ENCODE measurements at regions not wholly inside any gene's neighbourhood (a gene's known extent, or its start where the extent isn't known, plus 50 kb on each side); places are given as distances from the start of the nearest gene placed in this dataset.

GRCh38 chr14:59020382-59020781, 168.1 kb upstream of the DAAM1 start:
- FAIRE-seq (no peak), DNase-seq (ENCODE audit: low read depth in 1 of 2, low spot score in 2 of 2) (no peak)
- Histone ChIP-seq H2BK20ac (ENCODE audit: low read length) (no peak overlapping the region), H2AK5ac (ENCODE audit: low read depth, low read length) (no peak overlapping the region), H4K91ac (replicated peaks; ENCODE audit: insufficient read length, low read length) (no peak overlapping the region), H4K5ac (ENCODE audit: insufficient read length, low read depth, low read length) (no peak overlapping the region), H4K20me1 (replicated peaks in 1 of 2; ENCODE audit: control insufficient read depth in 1 of 2, insufficient read depth in 2 of 2, low read length in 2 of 2) (no peaks in the 10 kb centered on the region), H4K8ac (ENCODE audit: extremely low read depth, insufficient read depth, low read length) (no peak overlapping the region), H3K9ac (replicated peaks in 1 of 4; ENCODE audit: extremely low read depth in 1 of 4, low read depth in 3 of 4, low read length in 3 of 4) (no peak overlapping the region), H3K36me3 (ENCODE audit: control insufficient read depth in 2 of 4, insufficient read depth in 4 of 4, low read length in 3 of 4) (no peaks in the 10 kb centered on the region), H3K4ac (replicated peaks; ENCODE audit: insufficient read length, low read depth, low read length) (no peak overlapping the region), H3K27me3 (replicated peaks in 1 of 4; ENCODE audit: control insufficient read depth in 3 of 4, extremely low read depth in 1 of 4, insufficient read depth in 3 of 4, low read length in 3 of 4) (no peaks in the 10 kb centered on the region), H3K4me1 (replicated peaks in 1 of 4; ENCODE audit: control insufficient read depth in 3 of 4, insufficient read depth in 4 of 4, low read length in 3 of 4) (peaks cover 0 to 3% (median 1%) of the 10 kb centered on the region in 4 experiments; a peak in 1 of 7 replicates), H3K23me2 (ENCODE audit: low read depth, low read length) (no peaks in the 10 kb centered on the region), H3K79me2 (ENCODE audit: control insufficient read depth in 1 of 2, insufficient read depth in 2 of 2, low read length in 2 of 2) (no peaks in the 10 kb centered on the region), H2BK15ac (ENCODE audit: low read length) (no peak overlapping the region), H2BK120ac (replicated peaks; ENCODE audit: low read depth, low read length) (no peak overlapping the region), H3K56ac (replicated peaks; ENCODE audit: insufficient read length, low read depth, low read length) (no peak overlapping the region), H3K4me3 (ENCODE audit: extremely low read depth in 1 of 4, insufficient read depth in 2 of 4, low read depth in 3 of 4, low read length in 4 of 4) (no peak overlapping the region), H3K9me3 (ENCODE audit: insufficient read depth in 2 of 2, low read depth in 1 of 2, low read length in 1 of 2) (no peaks in the 10 kb centered on the region), H2AFZ (ENCODE audit: low read length) (no peak overlapping the region), H3K18ac (ENCODE audit: extremely low read depth, low read length) (no peak overlapping the region), H3K79me1 (ENCODE audit: low read depth, low read length) (no peaks in the 10 kb centered on the region), H2BK12ac (ENCODE audit: low read depth, low read length) (no peak overlapping the region), H3K4me2 (ENCODE audit: insufficient read depth in 1 of 2, low read depth in 2 of 2, low read length in 2 of 2) (no peak overlapping the region), H3K23ac (ENCODE audit: insufficient read length) (no peak overlapping the region), H3K27ac (ENCODE audit: low read depth, low read length) (no peak overlapping the region), H3K14ac (ENCODE audit: insufficient read length) (no peak overlapping the region), H2BK5ac (ENCODE audit: low read depth, low read length) (no peak overlapping the region)
- CTCF ChIA-PET (ENCODE audit: partially characterized antibody) = interaction anchor here (0.6 to 8.2 kb wide), 28 partner anchors 8 to 563 kb away, joined by 3 to 84 read pairs (median 4); partner anchors contain the start of gene DACT1
- POLR2A ChIA-PET (ENCODE audit: partially characterized antibody) = no interaction called here
- WGBS, 2 experiments (ENCODE audit: extremely low coverage in 1 of 2, insufficient coverage in 1 of 2, insufficient read length in 1 of 2, insufficient replicate concordance in 2 of 2, low coverage in 1 of 2, low lambda C conversion rate in 2 of 2, missing lambda C conversion rate in 1 of 2) = 82% methylated on average over 1 of the region's 1 CpG; no CpG with 5 or more reads in 1 of the 2 experiments
- TF ChIP-seq HDAC6 (IDR thresholded peaks at IDR 0.05; ENCODE audit: low read depth, low read length) (no peak), TAF1 (IDR thresholded peaks at IDR 0.05; ENCODE audit: low read depth, low read length) (no peak), POLR2AphosphoS5 (IDR thresholded peaks at IDR 0.05; ENCODE audit: low read depth, low read length) (no peak), SP4 (IDR thresholded peaks at IDR 0.05; ENCODE audit: low read length) (no peak), CHD1 (IDR thresholded peaks at IDR 0.05; ENCODE audit: low read depth, low read length) (no peak), RAD21 (IDR thresholded peaks at IDR 0.05 in 1 of 2, conservative IDR thresholded peaks at IDR 0.05 in 1 of 2; ENCODE audit: low read depth in 2 of 2, low read length in 2 of 2) (peak; percentile 42 to 50; a peak in 3 of 4 replicates), POLR2A (IDR thresholded peaks at IDR 0.05; ENCODE audit: control extremely low read depth in 1 of 2, low read depth in 2 of 2, low read length in 2 of 2) (no peak), RNF2 (IDR thresholded peaks at IDR 0.05; ENCODE audit: borderline replicate concordance, low read depth, low read length, missing control alignments, poor library complexity, severe bottlenecking) (no peak), CTCF (IDR thresholded peaks at IDR 0.05; ENCODE audit: control extremely low read depth in 1 of 3, insufficient read depth in 1 of 3, low read depth in 1 of 3, low read length in 3 of 3) (peak in 2 of 3 experiments; percentile 32 to 54; a peak in 2 of 4 replicates), KDM4A (IDR thresholded peaks at IDR 0.05; ENCODE audit: low read depth, low read length, severe bottlenecking) (no peak), E2F6 (IDR thresholded peaks at IDR 0.05) (no peak)
